Mesendoderm (in vitro differentiated cells): ENCODE measurements at regions not wholly inside any gene's neighbourhood (a gene's known extent, or its start where the extent isn't known, plus 50 kb on each side); places are given as distances from the start of the nearest gene placed in this dataset.

Source experiments
- DNase-seq: peaks from one replicate; pipeline ENCODE4 v3.0.0; 2013
- H2AK5ac ChIP-seq: 2 replicates; pipeline ENCODE4 v1.6.1; 2013; ENCODE audit warnings: low read length, inconsistent platforms
- H2BK120ac ChIP-seq: 2 replicates; pipeline ENCODE4 v1.6.1; 2013; ENCODE audit warnings: low read depth, mild to moderate bottlenecking, low read length, moderate library complexity, mixed read lengths
- H2BK15ac ChIP-seq: replicated peaks from 2 replicates; pipeline ENCODE4 v1.6.1; 2013; ENCODE audit warnings: low read depth, mild to moderate bottlenecking, moderate library complexity
- H2BK5ac ChIP-seq: 2 replicates; pipeline ENCODE4 v1.6.1; 2013; ENCODE audit warnings: low read length, inconsistent platforms
- H3K18ac ChIP-seq: 2 replicates; pipeline ENCODE4 v1.6.1; 2013; ENCODE audit warnings: mild to moderate bottlenecking, low read length, mixed read lengths
- H3K23ac ChIP-seq: one replicate; pipeline ENCODE4 v1.6.1; 2013; ENCODE audit warnings: low read length
- H3K27ac ChIP-seq: 2 replicates; pipeline ENCODE4 v1.5.1; 2013; ENCODE audit warnings: low read depth, mild to moderate bottlenecking, inconsistent platforms, low read length, moderate library complexity
- H3K27me3 ChIP-seq: 2 replicates; pipeline ENCODE4 v1.6.1; 2013; ENCODE audit warnings: low read length, control low read depth, mild to moderate bottlenecking, inconsistent platforms; ENCODE audit not compliant: insufficient read depth, poor library complexity
- H3K36me3 ChIP-seq: 2 replicates; pipeline ENCODE4 v1.6.1; 2013; ENCODE audit warnings: low read length, inconsistent platforms; ENCODE audit not compliant: control insufficient read depth, insufficient read depth
- H3K4ac ChIP-seq: one replicate; pipeline ENCODE4 v1.6.1; 2013; ENCODE audit warnings: low read depth, mild to moderate bottlenecking, low read length, moderate library complexity
- H3K4me1 ChIP-seq: 2 replicates; pipeline ENCODE4 v1.6.1; 2013; ENCODE audit warnings: low read depth, low read length, inconsistent platforms; ENCODE audit not compliant: control insufficient read depth
- H3K4me2 ChIP-seq: 2 replicates; pipeline ENCODE4 v1.6.1; 2013; ENCODE audit warnings: low read length
- H3K4me3 ChIP-seq: 2 replicates; pipeline ENCODE4 v1.5.1; 2013; ENCODE audit warnings: mild to moderate bottlenecking, low read length
- H3K56ac ChIP-seq: one replicate; pipeline ENCODE4 v1.6.1; 2013; ENCODE audit warnings: low read length
- H3K79me1 ChIP-seq: 2 replicates; pipeline ENCODE4 v1.6.1; 2013; ENCODE audit warnings: low read length, inconsistent platforms
- H3K79me2 ChIP-seq: 2 replicates; pipeline ENCODE4 v1.6.1; 2013; ENCODE audit warnings: mild to moderate bottlenecking, low read length; ENCODE audit not compliant: control insufficient read depth, insufficient read depth
- H3K9ac ChIP-seq: 2 replicates; pipeline ENCODE4 v1.6.1; 2013; ENCODE audit warnings: low read length, inconsistent platforms
- H4K5ac ChIP-seq: one replicate; pipeline ENCODE4 v1.6.1; 2013; ENCODE audit warnings: low read length
- H4K8ac ChIP-seq: one replicate; pipeline ENCODE4 v1.6.1; 2013; ENCODE audit warnings: low read depth, mild to moderate bottlenecking, control low read depth, low read length, moderate library complexity
- WGBS: extraction: QIAGEN DNeasy Blood & Tissue Kit; methylation state at CpG from one replicate; pipeline ENCODE4 v1.1.7; 2013; ENCODE audit warnings: low lambda C conversion rate, missing lambda C conversion rate; ENCODE audit not compliant: insufficient coverage; ENCODE audit errors: extremely low coverage; 5-methylcytosine and 5-hydroxymethylcytosine counted together

- no peaks in the 10 kb centered on the region for H3K79me2 ChIP-seq
- H3K4me1 ChIP-seq, result no peaks in the 10 kb centered on the region
- H3K56ac ChIP-seq, result no peak overlapping the region
- WGBS, result no CpG with 5 or more reads among the region's 1 CpG
- no peak overlapping the region for H3K27ac ChIP-seq
- H3K27me3 ChIP-seq, result no peaks in the 10 kb centered on the region
- H3K36me3 ChIP-seq, result no peaks in the 10 kb centered on the region
- H3K4me2 ChIP-seq, result no peak overlapping the region
- H4K5ac ChIP-seq, result no peak overlapping the region
- no peak overlapping the region for H3K4me3 ChIP-seq
- H2BK15ac ChIP-seq, result no peak overlapping the region
- H3K18ac ChIP-seq, result no peak overlapping the region
- DNase-seq, result no peak
- no peak overlapping the region for H3K23ac ChIP-seq
- H3K9ac ChIP-seq, result no peak overlapping the region
- H2AK5ac ChIP-seq, result no peak overlapping the region
- H2BK5ac ChIP-seq, result no peak overlapping the region
- H3K79me1 ChIP-seq, result no peaks in the 10 kb centered on the region
- no peak overlapping the region for H3K4ac ChIP-seq
- no peak overlapping the region for H2BK120ac ChIP-seq
- H4K8ac ChIP-seq, result no peak overlapping the region
These were observed 204.8 kb upstream of the RSPO3 start for GRCh38 chr6:126913651-126914050.

- H3K4me2 ChIP-seq, result no peak overlapping the region
- WGBS, result no CpG with 5 or more reads among the region's 2 CpGs
These were observed 204.3 kb upstream of the RSPO3 start for GRCh38 chr6:126914172-126914571.

GRCh38 chr6:126914801-126915200 is 203.7 kb upstream of the RSPO3 start:
- no peak overlapping the region for H3K4me3 ChIP-seq
- H3K18ac ChIP-seq, result no peak overlapping the region
- H2BK15ac ChIP-seq, result no peak overlapping the region
- no peaks in the 10 kb centered on the region for H3K27me3 ChIP-seq
- no peaks in the 10 kb centered on the region for H3K4me1 ChIP-seq
- no peak overlapping the region for H4K8ac ChIP-seq
- H3K9ac ChIP-seq, result no peak overlapping the region
- H3K27ac ChIP-seq, result no peak overlapping the region
- H2BK5ac ChIP-seq, result no peak overlapping the region
- H3K36me3 ChIP-seq, result no peaks in the 10 kb centered on the region
- H3K4ac ChIP-seq, result no peak overlapping the region
- no peak overlapping the region for H3K56ac ChIP-seq
- no peak overlapping the region for H2AK5ac ChIP-seq
- DNase-seq, result no peak
- no peak overlapping the region for H2BK120ac ChIP-seq
- no peak overlapping the region for H4K5ac ChIP-seq
- H3K23ac ChIP-seq, result no peak overlapping the region
- H3K79me2 ChIP-seq, result no peaks in the 10 kb centered on the region
- no peak overlapping the region for H3K4me2 ChIP-seq
- H3K79me1 ChIP-seq, result no peaks in the 10 kb centered on the region

More at GRCh38 chr6:126914172-126914571, 204.3 kb upstream of the RSPO3 start:
- Histone ChIP-seq H2BK15ac (no peak overlapping the region), H4K8ac (no peak overlapping the region), H2AK5ac (no peak overlapping the region), H3K23ac (no peak overlapping the region), H3K79me2 (no peaks in the 10 kb centered on the region), H3K4me3 (no peak overlapping the region), H2BK5ac (no peak overlapping the region), H3K56ac (no peak overlapping the region), H2BK120ac (no peak overlapping the region), H3K4me1 (no peaks in the 10 kb centered on the region), H3K4ac (no peak overlapping the region), H3K27ac (no peak overlapping the region), H4K5ac (no peak overlapping the region), H3K36me3 (no peaks in the 10 kb centered on the region), H3K9ac (no peak overlapping the region), H3K18ac (no peak overlapping the region), H3K27me3 (no peaks in the 10 kb centered on the region), H3K79me1 (no peaks in the 10 kb centered on the region)
- DNase-seq, result no peak

GRCh38 chr6:126919947-126920346 is 198.5 kb upstream of the RSPO3 start:
- H3K79me1 ChIP-seq, result no peaks in the 10 kb centered on the region
- no peak overlapping the region for H3K4me2 ChIP-seq
- no peak overlapping the region for H4K8ac ChIP-seq
- H3K36me3 ChIP-seq, result no peaks in the 10 kb centered on the region
- H3K56ac ChIP-seq, result no peak overlapping the region
- H2BK120ac ChIP-seq, result no peak overlapping the region
- no peak overlapping the region for H3K23ac ChIP-seq
- H4K5ac ChIP-seq, result no peak overlapping the region
- no peaks in the 10 kb centered on the region for H3K4me1 ChIP-seq
- H2BK15ac ChIP-seq, result no peak overlapping the region
- H3K9ac ChIP-seq, result no peak overlapping the region
- H2BK5ac ChIP-seq, result no peak overlapping the region
- H3K18ac ChIP-seq, result no peak overlapping the region
- no CpG with 5 or more reads among the region's 1 CpG for WGBS
- H3K4ac ChIP-seq, result no peak overlapping the region
- no peak overlapping the region for H2AK5ac ChIP-seq
- H3K4me3 ChIP-seq, result no peak overlapping the region
- DNase-seq, result no peak
- no peaks in the 10 kb centered on the region for H3K79me2 ChIP-seq
- no peaks in the 10 kb centered on the region for H3K27me3 ChIP-seq
- H3K27ac ChIP-seq, result no peak overlapping the region

GRCh38 chr6:126923807-126924206 is 194.7 kb upstream of the RSPO3 start:
- H3K4me3 ChIP-seq, result no peak overlapping the region
- no peak overlapping the region for H3K56ac ChIP-seq
- H3K23ac ChIP-seq, result no peak overlapping the region
- H3K27me3 ChIP-seq, result no peaks in the 10 kb centered on the region
- H4K5ac ChIP-seq, result no peak overlapping the region
- no peaks in the 10 kb centered on the region for H3K4me1 ChIP-seq
- H4K8ac ChIP-seq, result no peak overlapping the region
- H2BK120ac ChIP-seq, result no peak overlapping the region
- no peaks in the 10 kb centered on the region for H3K79me2 ChIP-seq
- no peaks in the 10 kb centered on the region for H3K36me3 ChIP-seq
- no peak overlapping the region for H3K18ac ChIP-seq
- WGBS, result no CpG with 5 or more reads among the region's 2 CpGs
- H3K27ac ChIP-seq, result no peak overlapping the region
- no peak overlapping the region for H2AK5ac ChIP-seq
- DNase-seq, result no peak
- H3K9ac ChIP-seq, result no peak overlapping the region
- H3K4ac ChIP-seq, result no peak overlapping the region
- no peak overlapping the region for H2BK15ac ChIP-seq
- no peak overlapping the region for H3K4me2 ChIP-seq
- H3K79me1 ChIP-seq, result no peaks in the 10 kb centered on the region
- H2BK5ac ChIP-seq, result no peak overlapping the region

- H2BK120ac ChIP-seq, result no peak overlapping the region
- H3K23ac ChIP-seq, result no peak overlapping the region
- H3K4ac ChIP-seq, result no peak overlapping the region
- H3K27me3 ChIP-seq, result no peaks in the 10 kb centered on the region
- H3K27ac ChIP-seq, result no peak overlapping the region
- H3K4me2 ChIP-seq, result no peak overlapping the region
- H3K18ac ChIP-seq, result peak overlapping the region; percentile 51
- H3K79me2 ChIP-seq, result no peaks in the 10 kb centered on the region
- H2AK5ac ChIP-seq, result no peak overlapping the region
- no peak overlapping the region for H2BK15ac ChIP-seq
- H2BK5ac ChIP-seq, result no peak overlapping the region
- no peaks in the 10 kb centered on the region for H3K79me1 ChIP-seq
- no peaks in the 10 kb centered on the region for H3K36me3 ChIP-seq
- H3K4me1 ChIP-seq, result no peaks in the 10 kb centered on the region
- WGBS, result no CpG with 5 or more reads among the region's 3 CpGs
- no peak overlapping the region for H3K4me3 ChIP-seq
- no peak overlapping the region for H4K5ac ChIP-seq
- no peak overlapping the region for H3K9ac ChIP-seq
- peak; percentile 28 for DNase-seq
- H4K8ac ChIP-seq, result no peak overlapping the region
- no peak overlapping the region for H3K56ac ChIP-seq
These were observed 191.5 kb upstream of the RSPO3 start for GRCh38 chr6:126926926-126927325.
